ENCODE measurements at regions not wholly inside any gene's neighbourhood (a gene's known extent, or its start where the extent isn't known, plus 50 kb on each side); places are given as distances from the start of the nearest gene placed in this dataset.

GRCh38 chr5:145158730-145159129 lies 676.4 kb downstream of the PRELID2 start:
- Histone ChIP-seq H3K4me1 (ENCODE audit: control insufficient read depth in 2 of 2, insufficient read depth in 2 of 2, low read length in 2 of 2) (no peaks in the 10 kb centered on the region), H3K27me3 (ENCODE audit: control insufficient read depth in 2 of 2, insufficient read depth in 2 of 2, low read length in 2 of 2) (no peaks in the 10 kb centered on the region), H3K36me3 (ENCODE audit: control insufficient read depth in 2 of 3, insufficient read depth in 3 of 3, low read length in 3 of 3) (no peaks in the 10 kb centered on the region), H3K27ac (ENCODE audit: low read depth, low read length) (no peak overlapping the region), H3K9me3 (ENCODE audit: control insufficient read depth in 2 of 3, low read length in 3 of 3) (no peaks in the 10 kb centered on the region), H3K4me3 (ENCODE audit: low read length) (no peak overlapping the region)
- DNase-seq, result no peak
- intact Hi-C loops (cut with micrococcal nuclease), result no loop called here
- Mint-ChIP-seq H3K9me3 (peaks cover 0 to 13% (median 3%) of the 10 kb centered on the region in 11 donors), H3K36me3 (no peaks in the 10 kb centered on the region), H3K4me3 (no peak overlapping the region), H3K27me3 (no peaks in the 10 kb centered on the region), H3K27ac (no peak overlapping the region), H3K4me1 (no peaks in the 10 kb centered on the region)
- ChIA-PET POLR2A (no interaction called here), CTCF (no interaction called here)
- no peak for ATAC-seq

GRCh38 chr5:145157841-145158240 lies 677.3 kb downstream of the PRELID2 start:
- Histone ChIP-seq H3K4me1 (ENCODE audit: control insufficient read depth in 2 of 2, insufficient read depth in 2 of 2, low read length in 2 of 2) (no peaks in the 10 kb centered on the region), H3K27ac (ENCODE audit: low read depth, low read length) (no peak overlapping the region), H3K27me3 (ENCODE audit: control insufficient read depth in 2 of 2, insufficient read depth in 2 of 2, low read length in 2 of 2) (no peaks in the 10 kb centered on the region), H3K9me3 (ENCODE audit: control insufficient read depth in 2 of 3, low read length in 3 of 3) (no peaks in the 10 kb centered on the region), H3K4me3 (ENCODE audit: low read length) (no peak overlapping the region), H3K36me3 (ENCODE audit: control insufficient read depth in 2 of 3, insufficient read depth in 3 of 3, low read length in 3 of 3) (no peaks in the 10 kb centered on the region)
- Mint-ChIP-seq H3K9me3 (peaks cover 0 to 18% (median 3%) of the 10 kb centered on the region in 11 donors), H3K27ac (no peak overlapping the region), H3K4me1 (no peaks in the 10 kb centered on the region), H3K27me3 (no peaks in the 10 kb centered on the region), H3K4me3 (no peak overlapping the region), H3K36me3 (no peaks in the 10 kb centered on the region)
- ATAC-seq (no peak), DNase-seq (no peak)
- intact Hi-C loops (cut with micrococcal nuclease), result no loop called here
- ChIA-PET POLR2A (no interaction called here), CTCF (no interaction called here)

- no peak for ATAC-seq
- H3K4me3 Mint-ChIP-seq, result no peak overlapping the region
Measured at GRCh38 chr5:145141534-145141933, 693.6 kb downstream of the PRELID2 start.

GRCh38 chr5:145130996-145131395 lies 704.1 kb downstream of the PRELID2 start:
- no peak overlapping the region for H3K4me3 ChIP-seq (ENCODE audit: low read length)
- DNase-seq (no peak), ATAC-seq (no peak)
- Mint-ChIP-seq H3K4me1 (no peaks in the 10 kb centered on the region), H3K9me3 (peaks cover 0 to 8% (median 2%) of the 10 kb centered on the region in 11 donors), H3K27me3 (no peaks in the 10 kb centered on the region), H3K4me3 (no peak overlapping the region), H3K36me3 (no peaks in the 10 kb centered on the region), H3K27ac (no peak overlapping the region)
- H3K27ac ChIP-seq (ENCODE audit: low read depth, low read length), result no peak overlapping the region
- H3K36me3 ChIP-seq (ENCODE audit: control insufficient read depth in 2 of 3, insufficient read depth in 3 of 3, low read length in 3 of 3), result no peaks in the 10 kb centered on the region
- H3K4me1 ChIP-seq (ENCODE audit: control insufficient read depth in 2 of 2, insufficient read depth in 2 of 2, low read length in 2 of 2), result no peaks in the 10 kb centered on the region
- no peaks in the 10 kb centered on the region for H3K9me3 ChIP-seq (ENCODE audit: control insufficient read depth in 2 of 3, low read length in 3 of 3)
- POLR2A ChIA-PET, result no interaction called here
- intact Hi-C loops (cut with micrococcal nuclease), result no loop called here
- no peaks in the 10 kb centered on the region for H3K27me3 ChIP-seq (ENCODE audit: control insufficient read depth in 2 of 2, insufficient read depth in 2 of 2, low read length in 2 of 2)
- CTCF ChIA-PET, result no interaction called here

More at GRCh38 chr5:145141534-145141933, 693.6 kb downstream of the PRELID2 start:
- Mint-ChIP-seq H3K4me1 (no peaks in the 10 kb centered on the region), H3K36me3 (no peaks in the 10 kb centered on the region), H3K9me3 (peaks cover 0 to 22% (median 6%) of the 10 kb centered on the region in 11 donors), H3K27me3 (no peaks in the 10 kb centered on the region), H3K27ac (no peak overlapping the region)
- Histone ChIP-seq H3K4me3 (ENCODE audit: low read length) (no peak overlapping the region), H3K9me3 (ENCODE audit: control insufficient read depth in 2 of 3, low read length in 3 of 3) (no peaks in the 10 kb centered on the region), H3K27me3 (ENCODE audit: control insufficient read depth in 2 of 2, insufficient read depth in 2 of 2, low read length in 2 of 2) (no peaks in the 10 kb centered on the region), H3K27ac (ENCODE audit: low read depth, low read length) (no peak overlapping the region), H3K4me1 (ENCODE audit: control insufficient read depth in 2 of 2, insufficient read depth in 2 of 2, low read length in 2 of 2) (no peaks in the 10 kb centered on the region), H3K36me3 (ENCODE audit: control insufficient read depth in 2 of 3, insufficient read depth in 3 of 3, low read length in 3 of 3) (no peaks in the 10 kb centered on the region)
- DNase-seq, result no peak
- POLR2A ChIA-PET, result no interaction called here
- intact Hi-C loops (cut with micrococcal nuclease), result loop anchor here in 1 of 2 donors (5.0 kb wide), 1 partner anchor 431 kb away; no protein-coding TSS in a partner anchor
- CTCF ChIA-PET, result no interaction called here

- H3K4me1 ChIP-seq (ENCODE audit: control insufficient read depth in 2 of 2, insufficient read depth in 2 of 2, low read length in 2 of 2), result no peaks in the 10 kb centered on the region
- no peaks in the 10 kb centered on the region for H3K36me3 Mint-ChIP-seq
- ChIA-PET POLR2A (no interaction called here), CTCF (no interaction called here)
- H3K9me3 ChIP-seq (ENCODE audit: control insufficient read depth in 2 of 3, low read length in 3 of 3), result no peaks in the 10 kb centered on the region
- H3K4me1 Mint-ChIP-seq, result no peaks in the 10 kb centered on the region
- H3K27me3 Mint-ChIP-seq, result no peaks in the 10 kb centered on the region
- DNase-seq (no peak), ATAC-seq (no peak)
- H3K4me3 ChIP-seq (ENCODE audit: low read length), result no peak overlapping the region
- H3K4me3 Mint-ChIP-seq, result no peak overlapping the region
- H3K36me3 ChIP-seq (ENCODE audit: control insufficient read depth in 2 of 3, insufficient read depth in 3 of 3, low read length in 3 of 3), result no peaks in the 10 kb centered on the region
- intact Hi-C loops (cut with micrococcal nuclease), result no loop called here
- no peak overlapping the region for H3K27ac Mint-ChIP-seq
- no peak overlapping the region for H3K27ac ChIP-seq (ENCODE audit: low read depth, low read length)
- no peaks in the 10 kb centered on the region for H3K27me3 ChIP-seq (ENCODE audit: control insufficient read depth in 2 of 2, insufficient read depth in 2 of 2, low read length in 2 of 2)
- peaks cover 0 to 7% (median 2%) of the 10 kb centered on the region in 11 donors for H3K9me3 Mint-ChIP-seq
Measured at GRCh38 chr5:145129797-145130196, 705.3 kb downstream of the PRELID2 start.

- Mint-ChIP-seq H3K9me3 (peaks cover 0 to 16% (median 2%) of the 10 kb centered on the region in 11 donors), H3K27ac (no peak overlapping the region), H3K4me3 (no peak overlapping the region), H3K36me3 (no peaks in the 10 kb centered on the region), H3K4me1 (no peaks in the 10 kb centered on the region), H3K27me3 (no peaks in the 10 kb centered on the region)
- intact Hi-C loops (cut with micrococcal nuclease), result no loop called here
- ChIA-PET POLR2A (no interaction called here), CTCF (no interaction called here)
- DNase-seq, result no peak
- Histone ChIP-seq H3K27ac (ENCODE audit: low read depth, low read length) (no peak overlapping the region), H3K4me1 (ENCODE audit: control insufficient read depth in 2 of 2, insufficient read depth in 2 of 2, low read length in 2 of 2) (no peaks in the 10 kb centered on the region), H3K36me3 (ENCODE audit: control insufficient read depth in 2 of 3, insufficient read depth in 3 of 3, low read length in 3 of 3) (no peaks in the 10 kb centered on the region), H3K27me3 (ENCODE audit: control insufficient read depth in 2 of 2, insufficient read depth in 2 of 2, low read length in 2 of 2) (no peaks in the 10 kb centered on the region), H3K4me3 (ENCODE audit: low read length) (no peak overlapping the region), H3K9me3 (ENCODE audit: control insufficient read depth in 2 of 3, low read length in 3 of 3) (no peaks in the 10 kb centered on the region)
- no peak for ATAC-seq
Measured at GRCh38 chr5:145124806-145125205, 710.3 kb downstream of the PRELID2 start.

- H3K9me3 ChIP-seq (ENCODE audit: control insufficient read depth in 2 of 3, low read length in 3 of 3), result no peaks in the 10 kb centered on the region
- CTCF ChIA-PET, result no interaction called here
- Mint-ChIP-seq H3K9me3 (peaks cover 0 to 22% (median 2%) of the 10 kb centered on the region in 11 donors), H3K4me3 (no peak overlapping the region), H3K27ac (no peak overlapping the region), H3K36me3 (peaks cover 0 to 3% (median 0%) of the 10 kb centered on the region in 5 donors), H3K27me3 (no peaks in the 10 kb centered on the region), H3K4me1 (no peaks in the 10 kb centered on the region)
- intact Hi-C loops (cut with micrococcal nuclease), result no loop called here
- no peaks in the 10 kb centered on the region for H3K27me3 ChIP-seq (ENCODE audit: control insufficient read depth in 2 of 2, insufficient read depth in 2 of 2, low read length in 2 of 2)
- no peaks in the 10 kb centered on the region for H3K36me3 ChIP-seq (ENCODE audit: control insufficient read depth in 2 of 3, insufficient read depth in 3 of 3, low read length in 3 of 3)
- DNase-seq (no peak), ATAC-seq (no peak)
- H3K4me1 ChIP-seq (ENCODE audit: control insufficient read depth in 2 of 2, insufficient read depth in 2 of 2, low read length in 2 of 2), result no peaks in the 10 kb centered on the region
- no peak overlapping the region for H3K27ac ChIP-seq (ENCODE audit: low read depth, low read length)
- no peak overlapping the region for H3K4me3 ChIP-seq (ENCODE audit: low read length)
- POLR2A ChIA-PET, result no interaction called here
Measured at GRCh38 chr5:145118611-145119010, 716.5 kb downstream of the PRELID2 start.

All from naive thymus-derived CD4-positive, alpha-beta T cell (primary cell).